ENCODE measurements at regions not wholly inside any gene's neighbourhood (a gene's known extent, or its start where the extent isn't known, plus 50 kb on each side); places are given as distances from the start of the nearest gene placed in this dataset.

- no peak for DNase-seq
These were observed 108.0 kb downstream of the DIPK2A start for GRCh38 chr3:144079634-144080033.

DNA sequence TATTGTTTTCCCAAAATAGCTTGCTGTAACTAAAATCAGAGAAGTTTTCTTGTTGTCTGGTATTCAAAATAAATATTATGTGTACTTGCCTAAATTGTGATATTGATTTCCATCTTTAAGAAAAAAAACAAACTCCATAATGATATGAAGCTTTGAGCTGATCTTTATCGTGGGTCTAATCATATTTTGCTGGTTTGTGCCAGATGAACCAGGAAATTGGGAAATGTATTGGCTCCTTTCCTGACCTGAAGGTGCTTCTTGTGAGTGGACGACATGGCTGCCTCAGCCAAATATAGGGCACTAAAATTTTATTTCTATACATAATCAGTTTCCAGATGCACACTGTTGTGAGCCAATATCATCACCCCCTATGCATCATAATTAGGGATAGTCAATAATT is 113.3 kb downstream of the DIPK2A start:
- no peak for DNase-seq

- no peak for DNase-seq
These were observed 114.3 kb downstream of the DIPK2A start for GRCh38 chr3:144085964-144086363.

DNA sequence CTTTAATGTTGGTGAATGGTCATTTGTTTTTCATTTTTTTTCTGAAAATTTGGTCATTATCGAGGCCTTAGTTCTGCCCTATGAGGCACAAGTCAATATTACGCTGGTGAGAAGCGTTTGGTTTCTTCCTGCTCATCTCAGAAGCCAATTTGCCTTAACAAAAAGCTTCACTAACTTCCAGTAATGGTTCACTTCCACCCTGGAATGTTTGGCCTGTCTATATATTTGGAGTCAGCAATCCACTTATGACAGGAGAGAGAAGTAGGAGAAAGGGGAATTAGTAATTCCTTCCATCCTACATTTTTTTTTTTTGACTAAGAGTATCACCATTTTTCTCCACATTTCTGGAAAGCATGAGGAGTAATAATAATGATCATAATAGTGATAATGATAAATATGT is 124.4 kb downstream of the DIPK2A start:
- no peak for DNase-seq

DNA sequence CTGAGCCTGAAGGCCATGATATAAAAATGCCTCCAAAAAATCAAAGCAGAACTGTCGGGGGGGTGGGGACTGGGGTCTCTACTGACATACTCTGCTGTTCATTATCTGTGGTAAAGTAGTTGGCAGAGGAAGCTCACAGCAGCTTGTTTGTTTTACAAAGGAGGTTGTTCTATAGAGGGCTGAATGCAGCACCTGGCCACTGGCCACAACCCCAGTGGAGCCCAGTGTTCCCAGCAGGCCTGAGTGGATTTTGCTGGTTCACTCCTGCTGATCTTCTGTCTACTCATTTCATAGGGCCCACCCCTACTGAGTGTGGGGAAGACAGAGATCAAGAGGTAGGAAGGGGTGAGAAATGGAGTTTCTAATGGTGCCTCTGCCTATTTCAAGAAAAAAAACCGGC is 125.5 kb downstream of the DIPK2A start:
- no peak for DNase-seq

- no peak for DNase-seq
These were observed 127.1 kb downstream of the DIPK2A start for GRCh38 chr3:144098691-144099090.

DNA sequence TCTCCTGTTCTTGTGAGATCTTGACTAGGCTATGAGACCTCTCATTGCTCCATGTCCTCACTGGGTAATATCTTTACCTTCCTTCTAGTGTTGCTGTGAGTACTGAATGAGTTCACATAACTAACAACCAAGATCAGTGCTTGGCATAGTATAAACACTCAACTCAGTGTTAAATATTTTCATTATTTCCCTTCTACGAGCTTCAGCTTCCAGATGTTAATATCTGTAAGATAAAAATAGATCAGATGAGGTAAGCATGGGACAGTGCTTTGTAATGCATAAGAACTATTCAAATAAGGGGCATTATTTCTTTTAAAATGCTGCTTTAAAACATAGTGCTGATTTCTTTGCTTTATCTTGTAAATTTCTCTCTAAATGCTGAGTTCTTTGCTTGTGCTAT is 130.8 kb downstream of the DIPK2A start:
- no peak for DNase-seq

- no peak for DNase-seq
These were observed 132.6 kb downstream of the DIPK2A start for GRCh38 chr3:144104186-144104585.

- no peak for DNase-seq
These were observed 133.1 kb downstream of the DIPK2A start for GRCh38 chr3:144104679-144105078.

DNA sequence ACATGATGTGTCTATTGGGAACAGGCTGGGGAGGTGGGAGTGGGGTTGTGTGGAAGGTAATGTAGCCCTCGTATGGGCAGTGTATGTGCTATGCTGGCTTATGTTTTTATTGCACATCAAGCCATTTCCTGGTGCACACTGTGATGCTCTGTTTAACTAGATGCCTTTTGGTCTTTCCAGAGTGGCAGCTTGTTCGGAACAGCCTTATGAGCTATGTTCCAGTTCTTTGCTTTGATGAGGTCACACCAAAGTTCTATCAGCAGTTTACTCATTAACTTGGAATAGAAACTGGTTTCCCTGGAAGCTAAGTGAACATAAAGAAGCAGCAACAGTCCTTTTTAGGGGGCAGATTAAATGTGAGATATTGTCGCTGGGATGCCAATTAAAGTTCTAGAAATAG is 133.9 kb downstream of the DIPK2A start:
- DNase-seq, result no peak

GRCh38 chr3:144106970-144107369 is 135.3 kb downstream of the DIPK2A start:
- no peak for DNase-seq

GRCh38 chr3:144107923-144108322 is 136.3 kb downstream of the DIPK2A start:
- DNase-seq, result no peak

DNA sequence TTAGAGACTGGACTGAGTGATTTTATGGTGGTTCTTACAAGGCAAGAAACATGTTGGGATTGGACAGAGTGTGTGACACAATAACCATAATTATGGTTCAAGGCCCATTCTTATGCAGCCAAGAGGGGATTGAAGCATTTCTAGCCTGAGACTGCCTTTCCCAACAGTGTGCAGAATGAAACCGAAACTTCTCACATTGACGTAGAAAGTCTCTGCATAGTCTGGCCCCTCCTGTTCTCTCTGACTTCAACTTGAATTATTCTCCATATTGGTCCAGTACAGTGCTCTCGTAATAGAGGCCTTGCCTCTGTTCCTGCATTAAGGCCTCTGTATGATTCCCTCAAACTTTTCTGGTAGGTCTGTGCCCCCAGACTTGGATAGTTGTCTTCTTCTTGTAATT is 138.3 kb downstream of the DIPK2A start:
- DNase-seq, result peak; percentile 25

DNA sequence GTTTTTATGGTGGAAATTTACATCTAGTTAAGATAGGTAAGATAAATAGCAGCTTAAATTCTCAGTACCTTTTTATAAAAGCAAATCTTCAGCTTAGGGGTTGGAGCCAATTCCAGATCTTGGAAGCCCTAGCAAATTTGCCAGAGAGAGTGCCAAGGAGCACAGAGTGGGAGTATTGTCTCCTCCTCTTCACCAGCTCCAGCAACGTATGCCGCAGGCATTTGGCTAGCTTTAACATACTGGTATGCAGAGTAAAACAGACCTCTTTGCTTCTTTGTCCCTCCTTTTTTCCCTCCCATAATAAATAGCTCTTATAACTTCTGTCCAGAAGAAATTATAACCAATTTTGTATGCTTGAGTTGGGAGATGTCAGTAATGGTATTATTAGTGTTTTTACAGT is 140.4 kb downstream of the DIPK2A start:
- DNase-seq, result no peak

DNA sequence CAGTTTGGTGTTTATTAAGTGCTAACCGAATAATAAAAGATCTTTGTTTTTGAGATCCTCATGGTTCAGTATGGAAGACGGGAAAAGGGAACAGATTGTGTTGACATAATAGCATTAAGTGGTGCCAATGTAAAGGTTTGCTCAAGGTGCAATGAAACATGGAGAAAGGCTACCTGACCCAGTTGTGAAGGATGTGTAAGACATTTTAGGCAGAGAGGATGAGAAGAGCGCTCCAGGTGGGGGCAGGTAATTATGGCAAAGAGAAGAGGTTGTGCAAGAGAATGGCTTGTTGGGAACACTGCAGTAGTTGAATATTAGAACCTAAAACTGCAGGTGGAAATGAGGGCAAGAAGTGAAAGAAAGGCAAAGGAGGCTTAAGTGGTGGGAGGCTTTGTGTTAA is 140.8 kb downstream of the DIPK2A start:
- no peak for DNase-seq

DNA sequence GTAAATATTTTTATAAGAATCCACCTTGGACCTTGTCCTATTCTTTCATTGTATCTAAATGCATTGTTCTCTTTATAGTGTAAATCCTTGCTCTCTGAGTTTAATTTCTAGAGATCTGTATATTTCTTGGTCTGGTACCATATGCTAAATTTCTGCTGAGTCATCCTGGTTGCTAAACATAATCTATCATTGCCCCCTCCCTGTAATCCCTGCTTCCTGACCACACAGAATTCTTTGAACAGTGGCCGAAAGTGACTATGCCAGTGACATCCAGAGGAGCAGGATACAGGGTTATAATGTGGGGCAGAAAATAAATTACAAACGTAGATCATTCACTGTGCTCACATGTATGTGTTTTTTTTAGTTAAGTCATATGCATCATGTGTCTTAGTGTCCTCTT is 143.1 kb downstream of the DIPK2A start:
- DNase-seq, result no peak

DNA sequence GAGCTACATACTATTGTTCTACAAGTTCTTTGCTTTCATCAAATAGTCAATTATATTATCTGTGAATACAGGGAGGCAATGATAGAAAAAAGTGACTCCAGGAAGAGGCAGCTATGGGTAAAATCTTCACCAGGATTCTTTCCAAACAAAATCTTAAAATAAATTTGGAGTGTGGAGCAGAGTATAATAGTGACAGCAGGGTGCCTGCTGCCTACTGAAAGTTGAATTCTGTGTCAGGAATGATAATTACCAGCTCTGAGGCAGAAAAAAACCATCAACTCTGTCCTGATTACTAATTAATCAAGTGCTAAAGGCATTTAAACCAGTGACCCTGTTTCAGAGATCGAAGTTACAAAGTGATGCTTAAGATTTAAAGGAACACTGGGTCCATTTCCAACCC is 148.0 kb downstream of the DIPK2A start:
- DNase-seq, result no peak

- DNase-seq, result no peak
These were observed 150.0 kb downstream of the DIPK2A start for GRCh38 chr3:144121661-144122060.

DNA sequence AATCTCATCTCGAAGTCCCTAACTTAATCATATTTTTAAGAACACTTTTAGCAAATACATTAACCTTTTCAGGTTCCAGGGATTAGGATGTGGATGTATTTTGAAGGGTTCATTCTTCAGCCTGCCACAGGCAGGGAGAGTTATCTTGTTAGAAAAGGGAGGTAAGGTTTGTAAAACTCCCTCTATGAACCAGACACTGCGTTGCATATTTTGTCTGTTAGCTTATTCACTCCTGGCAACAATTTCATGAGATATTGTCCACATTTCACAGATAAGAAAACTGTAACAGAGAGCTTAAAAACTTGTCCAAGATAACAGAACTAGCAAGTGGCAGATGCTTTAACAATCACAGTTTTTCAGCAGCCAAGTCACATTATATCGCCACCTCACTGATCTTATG is 155.4 kb downstream of the DIPK2A start:
- DNase-seq, result no peak

GRCh38 chr3:144127700-144128099 is 156.1 kb downstream of the DIPK2A start:
- no peak for DNase-seq

DNA sequence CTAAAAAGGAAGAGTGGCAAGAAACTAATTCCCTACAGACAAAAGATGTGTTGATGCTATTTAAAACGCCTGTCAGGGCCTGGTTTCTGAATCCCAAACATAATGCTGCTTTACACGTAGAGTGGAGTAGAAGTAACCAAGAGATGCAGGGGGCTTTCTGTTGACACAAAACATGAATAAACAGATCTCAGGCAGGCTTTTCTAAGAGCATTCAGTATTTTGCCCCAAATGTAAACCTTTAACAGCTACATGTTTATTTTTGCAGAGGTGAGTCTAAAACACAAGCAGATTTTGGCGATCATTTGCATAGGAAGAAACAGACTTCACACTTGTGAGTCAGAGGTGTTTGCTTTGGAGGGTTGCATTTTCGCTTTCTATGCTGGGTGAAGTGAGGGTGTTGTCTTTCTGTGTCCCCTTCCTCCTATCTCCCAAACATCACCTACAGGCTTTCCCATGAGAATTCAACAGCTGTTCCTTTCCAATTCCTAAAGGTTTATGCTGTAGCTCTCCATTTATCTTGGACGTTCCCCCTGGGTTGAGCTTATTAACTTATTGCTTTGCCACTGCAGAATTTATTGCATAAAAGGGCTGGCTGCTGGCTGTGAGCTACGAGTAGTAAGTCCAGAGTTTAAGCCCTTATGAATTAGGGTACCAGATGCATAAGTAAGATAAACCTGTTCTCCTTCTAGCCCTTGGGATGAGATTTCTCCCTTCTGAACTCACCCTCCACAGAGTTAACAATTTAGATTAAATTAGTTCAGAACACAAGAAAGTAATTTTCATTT is 156.7 kb downstream of the DIPK2A start:
- DNase-seq, result peak; percentile 11

DNA sequence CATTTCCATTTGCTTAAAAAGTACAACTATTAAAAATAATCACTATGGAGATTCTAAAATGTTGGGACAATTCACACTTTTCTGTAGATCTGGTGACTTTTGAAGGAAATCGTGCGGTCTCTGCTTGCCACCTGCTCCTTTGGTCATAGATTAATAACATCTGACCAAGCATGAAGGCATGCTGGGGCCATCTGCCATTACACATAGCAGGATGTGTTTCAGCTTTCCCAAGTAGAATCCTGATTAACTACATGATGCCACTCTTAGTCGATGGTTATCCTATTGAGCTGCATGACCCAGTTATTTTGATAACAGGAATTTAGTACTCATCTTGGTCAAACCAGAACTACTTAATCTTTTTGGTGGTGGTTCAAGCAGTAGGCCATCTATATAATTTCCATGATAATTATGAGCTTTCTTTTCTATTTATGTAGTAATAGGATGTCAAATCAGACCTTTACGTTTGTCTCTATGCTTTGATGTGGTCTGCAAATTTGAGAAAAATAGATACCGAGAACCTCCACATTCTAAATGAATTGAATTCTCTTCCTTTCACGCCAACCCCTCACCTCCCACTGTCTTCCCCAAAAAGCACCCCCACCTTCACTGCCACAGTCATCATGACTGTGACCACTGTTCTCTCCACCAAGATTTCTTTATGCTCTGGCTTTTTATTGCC is 158.1 kb downstream of the DIPK2A start:
- peak; percentile 3 for DNase-seq

- DNase-seq, result no peak
These were observed 169.5 kb downstream of the DIPK2A start for GRCh38 chr3:144141074-144141473.

GRCh38 chr3:144141496-144141895 is 169.9 kb downstream of the DIPK2A start:
- DNase-seq, result no peak

Data from activated CD4-positive, alpha-beta T cell treated with anti-CD3 and anti-CD28 coated beads, Interleukin-2, Interleukin-6, amounts not matched to agents 100 ng/mL and 50 ng/mL, durations not matched to agents 16 hours and 8 hours (primary cell).